Smooth muscle cell (in vitro differentiated cells): ENCODE measurements at regions not wholly inside any gene's neighbourhood (a gene's known extent, or its start where the extent isn't known, plus 50 kb on each side); places are given as distances from the start of the nearest gene placed in this dataset.

Source experiments
- DNase-seq: peaks from one replicate; lab custom pipeline; 2025; ENCODE audit not compliant: unreplicated experiment; lab: John Stamatoyannopoulos, UW
- H2AFZ ChIP-seq: fragments of 200-600 bp; sonication (generic); 2 replicates; pipeline ENCODE4 v1.6.0; 2016; ENCODE audit warnings: antibody characterized with exemption, low read depth, mild to moderate bottlenecking
- H3F3A ChIP-seq: fragments of 200-600 bp; sonication (generic); 2 replicates; pipeline ENCODE4 v1.6.0; 2017; ENCODE audit warnings: antibody characterized with exemption, low read depth
- H3K27ac ChIP-seq: fragments of 200-600 bp; sonication (generic); 2 replicates; pipeline ENCODE4 v1.5.1; 2016; ENCODE audit warnings: low read depth, mild to moderate bottlenecking
- H3K27me3 ChIP-seq: fragments of 200-600 bp; sonication (generic); 2 replicates; pipeline ENCODE4 v1.6.1; 2016; ENCODE audit warnings: low read depth, mild to moderate bottlenecking
- H3K36me3 ChIP-seq: fragments of 200-600 bp; sonication (generic); 2 replicates; pipeline ENCODE4 v1.5.1; 2016; ENCODE audit warnings: low read depth
- H3K4me1 ChIP-seq: fragments of 200-600 bp; sonication (generic); 2 replicates; pipeline ENCODE4 v1.5.1; 2016; ENCODE audit warnings: low read depth
- H3K4me2 ChIP-seq: fragments of 200-600 bp; sonication (generic); 2 replicates; pipeline ENCODE4 v1.6.0; 2016; ENCODE audit warnings: mild to moderate bottlenecking
- H3K4me3 ChIP-seq: fragments of 200-600 bp; sonication (generic); 2 replicates; pipeline ENCODE4 v1.5.1; 2016; ENCODE audit warnings: mild to moderate bottlenecking
- H3K79me2 ChIP-seq: fragments of 200-600 bp; sonication (generic); 2 replicates; pipeline ENCODE4 v1.6.0; 2016; ENCODE audit warnings: low read depth, mild to moderate bottlenecking
- H3K9ac ChIP-seq: fragments of 200-600 bp; sonication (generic); 2 replicates; pipeline ENCODE4 v1.6.0; 2016; ENCODE audit warnings: low read depth
- H3K9me3 ChIP-seq: fragments of 200-600 bp; sonication (generic); replicated peaks from 2 replicates; pipeline ENCODE4 v1.5.1; 2016; ENCODE audit warnings: low read depth
- H4K20me1 ChIP-seq: fragments of 200-600 bp; sonication (generic); 2 replicates; pipeline ENCODE4 v1.6.0; 2016; ENCODE audit warnings: low read depth
- WGBS: methylation state at CpG from one replicate; pipeline ENCODE4 v1.1.7; 2016; ENCODE audit warnings: low lambda C conversion rate; 5-methylcytosine and 5-hydroxymethylcytosine counted together
- TF ChIP-seq, protein P1 (sequence below): fragments of 200-600 bp; sonication (generic); IDR thresholded peaks from 2 replicates; pipeline ENCODE4 v1.5.1; 2017; ENCODE audit warnings: borderline replicate concordance, mild to moderate bottlenecking, antibody characterized with exemption; ENCODE audit not compliant: insufficient read depth, poor library complexity, severe bottlenecking

DNA sequence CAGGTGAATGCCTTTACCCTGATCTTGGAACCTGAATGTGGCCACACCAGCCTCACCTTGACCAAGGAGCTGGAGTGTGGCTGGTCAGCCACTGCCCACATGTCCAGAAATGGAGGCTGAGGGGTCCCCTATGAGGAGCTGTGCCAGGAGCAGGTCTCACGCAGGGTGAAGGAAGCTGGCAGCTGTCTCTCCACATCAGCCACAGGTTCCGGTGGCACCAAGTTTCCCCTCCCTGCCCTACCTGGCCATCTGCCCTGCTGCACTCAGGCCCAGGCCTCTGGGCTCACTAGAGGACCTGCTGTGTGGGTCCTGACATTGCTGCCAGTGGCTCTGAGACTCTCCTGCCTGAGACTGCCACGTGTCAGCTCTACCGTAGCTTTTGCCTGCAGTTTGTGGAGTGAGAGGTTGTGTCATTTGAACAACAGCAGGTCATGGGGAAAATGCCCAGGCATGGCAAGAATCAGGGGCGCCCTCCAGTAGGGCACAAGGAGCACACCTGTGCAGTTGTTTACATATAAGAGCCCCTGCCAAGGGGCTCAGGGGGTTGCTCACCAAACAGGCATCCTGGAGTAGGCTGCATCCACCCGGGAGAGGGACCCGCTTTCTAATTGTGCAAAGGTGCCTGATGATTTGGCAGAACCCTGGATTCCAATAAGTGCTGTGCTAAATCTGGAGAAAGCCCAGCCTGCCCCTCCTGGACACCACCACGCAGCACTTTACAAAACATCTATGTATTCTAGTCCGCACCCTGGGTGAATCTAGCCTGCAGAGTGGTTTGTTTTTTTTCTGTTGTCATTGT, 258.5 kb upstream of the TLE3 start:
- no peaks in the 10 kb centered on the region for H3F3A ChIP-seq
- no peak for DNase-seq
- H4K20me1 ChIP-seq: no peaks in the 10 kb centered on the region
- no peak overlapping the region for H3K4me3 ChIP-seq
- no peaks in the 10 kb centered on the region for H3K9me3 ChIP-seq
- no peaks in the 10 kb centered on the region for H3K27me3 ChIP-seq
- TF ChIP-seq, protein P1, sequence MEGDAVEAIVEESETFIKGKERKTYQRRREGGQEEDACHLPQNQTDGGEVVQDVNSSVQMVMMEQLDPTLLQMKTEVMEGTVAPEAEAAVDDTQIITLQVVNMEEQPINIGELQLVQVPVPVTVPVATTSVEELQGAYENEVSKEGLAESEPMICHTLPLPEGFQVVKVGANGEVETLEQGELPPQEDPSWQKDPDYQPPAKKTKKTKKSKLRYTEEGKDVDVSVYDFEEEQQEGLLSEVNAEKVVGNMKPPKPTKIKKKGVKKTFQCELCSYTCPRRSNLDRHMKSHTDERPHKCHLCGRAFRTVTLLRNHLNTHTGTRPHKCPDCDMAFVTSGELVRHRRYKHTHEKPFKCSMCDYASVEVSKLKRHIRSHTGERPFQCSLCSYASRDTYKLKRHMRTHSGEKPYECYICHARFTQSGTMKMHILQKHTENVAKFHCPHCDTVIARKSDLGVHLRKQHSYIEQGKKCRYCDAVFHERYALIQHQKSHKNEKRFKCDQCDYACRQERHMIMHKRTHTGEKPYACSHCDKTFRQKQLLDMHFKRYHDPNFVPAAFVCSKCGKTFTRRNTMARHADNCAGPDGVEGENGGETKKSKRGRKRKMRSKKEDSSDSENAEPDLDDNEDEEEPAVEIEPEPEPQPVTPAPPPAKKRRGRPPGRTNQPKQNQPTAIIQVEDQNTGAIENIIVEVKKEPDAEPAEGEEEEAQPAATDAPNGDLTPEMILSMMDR: no peak
- H3K9ac ChIP-seq: no peak overlapping the region
- peaks cover 6% of the 10 kb centered on the region for H3K4me1 ChIP-seq
- WGBS: 91% methylated on average over 9 of the region's 9 CpGs
- no peak overlapping the region for H2AFZ ChIP-seq
- no peaks in the 10 kb centered on the region for H3K79me2 ChIP-seq
- no peak overlapping the region for H3K27ac ChIP-seq
- no peak overlapping the region for H3K4me2 ChIP-seq
- no peaks in the 10 kb centered on the region for H3K36me3 ChIP-seq

DNA sequence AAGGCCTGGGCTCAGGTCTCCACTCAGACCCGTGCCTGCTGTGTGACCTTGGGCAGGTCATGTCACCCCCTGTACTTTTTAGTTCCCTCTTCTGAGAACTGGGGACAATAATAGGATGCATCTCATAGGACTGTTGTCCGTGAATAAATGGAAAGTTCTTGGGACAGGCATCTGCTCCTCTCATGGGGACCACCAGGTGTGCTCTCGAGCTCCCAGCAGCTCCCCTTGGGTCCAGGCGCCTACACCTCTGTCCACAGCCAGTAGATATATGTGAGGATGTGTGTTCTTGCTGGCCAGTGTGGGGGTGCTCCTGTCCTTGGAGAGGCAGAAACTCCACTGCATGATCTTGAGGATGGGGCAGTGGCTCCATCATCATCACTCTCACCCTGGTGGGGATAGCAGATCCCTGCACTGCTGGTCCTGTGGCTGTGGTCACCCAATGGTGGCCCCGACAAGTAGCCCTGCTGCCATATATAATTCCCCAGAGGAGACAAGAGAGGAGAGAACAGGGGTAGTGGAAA, 257.6 kb upstream of the TLE3 start:
- no peak for DNase-seq
- no peaks in the 10 kb centered on the region for H3K27me3 ChIP-seq
- H3K36me3 ChIP-seq: no peaks in the 10 kb centered on the region
- no peaks in the 10 kb centered on the region for H3K9me3 ChIP-seq
- H2AFZ ChIP-seq: no peak overlapping the region
- H3K27ac ChIP-seq: no peak overlapping the region
- peaks cover 6% of the 10 kb centered on the region for H3K4me1 ChIP-seq
- no peak overlapping the region for H3K4me3 ChIP-seq
- no peak overlapping the region for H3K4me2 ChIP-seq
- H3F3A ChIP-seq: no peaks in the 10 kb centered on the region
- H4K20me1 ChIP-seq: no peaks in the 10 kb centered on the region
- no peaks in the 10 kb centered on the region for H3K79me2 ChIP-seq
- H3K9ac ChIP-seq: no peak overlapping the region
- 100% methylated on average over 5 of the region's 5 CpGs for WGBS
- TF ChIP-seq, protein P1: no peak

DNA sequence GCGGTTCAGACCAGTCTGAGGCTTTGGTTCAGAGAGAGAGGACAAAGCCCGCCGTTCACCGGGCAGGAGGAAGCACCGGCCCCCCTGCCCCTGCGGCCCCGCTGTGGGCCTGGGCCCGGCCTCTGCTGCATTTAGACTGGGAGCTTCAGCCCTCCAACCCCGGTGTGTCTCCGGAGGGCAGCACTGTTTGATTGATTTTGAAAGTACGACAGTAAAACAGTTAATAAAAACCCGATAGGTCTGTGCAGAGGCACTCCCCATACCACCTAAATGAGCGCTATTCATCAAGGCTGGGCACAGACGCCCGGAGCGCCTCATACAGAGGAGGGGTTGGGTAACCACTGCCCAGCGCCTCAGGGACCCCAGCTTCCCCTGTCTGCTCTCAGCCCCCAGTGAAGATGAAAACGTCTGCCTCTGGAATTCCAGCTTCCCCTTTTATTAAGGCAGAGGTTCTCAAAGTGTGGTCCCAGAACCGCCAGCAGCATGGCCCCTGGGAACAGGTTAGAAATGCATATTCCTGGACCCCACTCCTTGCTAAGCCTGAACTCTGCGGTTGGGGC, 256.7 kb upstream of the TLE3 start:
- Histone ChIP-seq H3K4me3 (no peak overlapping the region), H3F3A (no peaks in the 10 kb centered on the region), H3K27me3 (no peaks in the 10 kb centered on the region), H3K79me2 (no peaks in the 10 kb centered on the region), H3K9me3 (no peaks in the 10 kb centered on the region), H3K9ac (no peak overlapping the region), H3K27ac (no peak overlapping the region), H3K36me3 (no peaks in the 10 kb centered on the region), H4K20me1 (no peaks in the 10 kb centered on the region), H3K4me1 (peaks cover 6% of the 10 kb centered on the region), H2AFZ (no peak overlapping the region), H3K4me2 (no peak overlapping the region)
- no peak for DNase-seq
- TF ChIP-seq, protein P1: no peak
- 81% methylated on average over 20 of the region's 20 CpGs for WGBS
